ENCODE measurements at regions not wholly inside any gene's neighbourhood (a gene's known extent, or its start where the extent isn't known, plus 50 kb on each side); places are given as distances from the start of the nearest gene placed in this dataset.

GRCh38 chr5:126354012-126354857 lies 69.0 kb upstream of the GRAMD2B start:
- TF ChIP-seq CTCF (IDR thresholded peaks at IDR 0.05), result peak; percentile 59; the same call in 1 of the 2 replicates
- TF ChIP-seq REST (IDR thresholded peaks at IDR 0.05; ENCODE audit: insufficient read depth in 1 of 2, low read depth in 2 of 2, low read length in 1 of 2), result no peak
- no peak for TF ChIP-seq SIN3A (IDR thresholded peaks at IDR 0.05; ENCODE audit: borderline replicate concordance, insufficient read depth, low read depth, low read length)
- TF ChIP-seq TCF7L2 (IDR thresholded peaks at IDR 0.05; ENCODE audit: low read depth, low read length), result no peak
- no peak for TF ChIP-seq POLR2AphosphoS5 (IDR thresholded peaks at IDR 0.05; ENCODE audit: low read depth, low read length)
- ATAC-seq (peak; percentile 85), DNase-seq (ENCODE audit: low read depth, low spot score) (peak; percentile 58)
- POLR2A ChIA-PET, result no interaction called here
- Histone ChIP-seq H3K4me3 (ENCODE audit: low read depth in 2 of 2, low read length in 2 of 2) (no peak overlapping the region; a peak in 2 of 4 replicates), H3K9me3 (ENCODE audit: control insufficient read depth, insufficient read depth, low read depth, low read length) (no peaks in the 10 kb centered on the region), H3K27ac (ENCODE audit: low read length) (peak overlapping the region; percentile 77), H3K4me1 (ENCODE audit: control insufficient read depth, insufficient read depth, low read length) (peaks cover 12% of the 10 kb centered on the region), H3K27me3 (ENCODE audit: control insufficient read depth, insufficient read depth, low read length) (no peaks in the 10 kb centered on the region), H3K36me3 (ENCODE audit: control insufficient read depth, insufficient read depth, low read length) (no peaks in the 10 kb centered on the region)
- no TSS peak for BruUV-seq (replicated peaks)
- CTCF ChIA-PET, result no interaction called here
- in situ Hi-C loops (cut with HindIII; ENCODE audit: low pct_unique_long_range_greater_than_20kb, low sequenced_read_pairs) (loop anchor here (25.0 kb wide), 1 partner anchor 183 kb away; no protein-coding TSS in a partner anchor), intact Hi-C loops (cut with micrococcal nuclease; ENCODE audit: unreplicated experiment) (loop anchor here (1.0 kb wide), 1 partner anchor 185 kb away; no protein-coding TSS in a partner anchor)

- TF ChIP-seq SIN3A (IDR thresholded peaks at IDR 0.05; ENCODE audit: borderline replicate concordance, insufficient read depth, low read depth, low read length) (no peak), REST (IDR thresholded peaks at IDR 0.05; ENCODE audit: insufficient read depth in 1 of 2, low read depth in 2 of 2, low read length in 1 of 2) (no peak), TCF7L2 (IDR thresholded peaks at IDR 0.05; ENCODE audit: low read depth, low read length) (no peak), POLR2AphosphoS5 (IDR thresholded peaks at IDR 0.05; ENCODE audit: low read depth, low read length) (no peak), CTCF (IDR thresholded peaks at IDR 0.05) (no peak)
- H3K36me3 ChIP-seq (ENCODE audit: control insufficient read depth, insufficient read depth, low read length), result no peaks in the 10 kb centered on the region
- no peaks in the 10 kb centered on the region for H3K9me3 ChIP-seq (ENCODE audit: control insufficient read depth, insufficient read depth, low read depth, low read length)
- no TSS peak for BruUV-seq (replicated peaks)
- peak overlapping the region; percentile 77 for H3K27ac ChIP-seq (ENCODE audit: low read length)
- ChIA-PET CTCF (interaction anchor here (0.7 kb wide), 1 partner anchor 184 kb away, joined by 3 read pairs; no protein-coding TSS in a partner anchor), POLR2A (no interaction called here)
- DNase-seq (ENCODE audit: low read depth, low spot score), result no peak
- peaks cover 12% of the 10 kb centered on the region for H3K4me1 ChIP-seq (ENCODE audit: control insufficient read depth, insufficient read depth, low read length)
- ATAC-seq, result no peak
- no peaks in the 10 kb centered on the region for H3K27me3 ChIP-seq (ENCODE audit: control insufficient read depth, insufficient read depth, low read length)
- intact Hi-C loops (cut with micrococcal nuclease; ENCODE audit: unreplicated experiment), result loop anchor here (1.0 kb wide), 1 partner anchor 184 kb away; no protein-coding TSS in a partner anchor
- no peak overlapping the region for H3K4me3 ChIP-seq (ENCODE audit: low read depth in 2 of 2, low read length in 2 of 2)
- in situ Hi-C loops (cut with HindIII; ENCODE audit: low pct_unique_long_range_greater_than_20kb, low sequenced_read_pairs), result loop anchor here (25.0 kb wide), 1 partner anchor 182 kb away; no protein-coding TSS in a partner anchor
Measured at GRCh38 chr5:126354858-126355731, 68.1 kb upstream of the GRAMD2B start.
